HG02642 (cell line): ENCODE measurements at regions not wholly inside any gene's neighbourhood (a gene's known extent, or its start where the extent isn't known, plus 50 kb on each side); places are given as distances from the start of the nearest gene placed in this dataset.

Source experiments
- ATAC-seq: cut with Tn5 transposase; IDR thresholded peaks from one replicate; pipeline ENCODE4 v1.9.1; 2021; ENCODE audit warnings: mild to moderate bottlenecking; ENCODE audit not compliant: unreplicated experiment, poor library complexity

DNA sequence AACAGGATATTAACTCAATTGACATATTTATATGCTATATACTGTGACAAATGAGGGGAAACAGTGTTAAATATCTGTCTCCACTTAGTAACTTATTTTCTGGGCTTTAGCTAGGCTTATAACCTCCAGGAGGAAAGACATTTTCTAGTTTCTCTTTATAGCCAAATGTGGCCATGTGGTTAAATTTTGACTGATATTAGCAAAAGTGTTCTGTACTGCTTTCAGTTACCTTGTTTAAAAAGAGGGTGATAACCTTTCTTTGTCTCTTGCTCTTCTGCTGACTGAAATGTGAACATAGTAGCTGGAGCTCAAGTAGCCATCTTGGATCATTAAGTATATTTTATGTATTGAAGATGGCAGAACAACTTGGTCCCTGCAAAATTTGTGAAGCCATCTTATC, 253.7 kb downstream of the PDHA2 start:
- no peak for ATAC-seq

DNA sequence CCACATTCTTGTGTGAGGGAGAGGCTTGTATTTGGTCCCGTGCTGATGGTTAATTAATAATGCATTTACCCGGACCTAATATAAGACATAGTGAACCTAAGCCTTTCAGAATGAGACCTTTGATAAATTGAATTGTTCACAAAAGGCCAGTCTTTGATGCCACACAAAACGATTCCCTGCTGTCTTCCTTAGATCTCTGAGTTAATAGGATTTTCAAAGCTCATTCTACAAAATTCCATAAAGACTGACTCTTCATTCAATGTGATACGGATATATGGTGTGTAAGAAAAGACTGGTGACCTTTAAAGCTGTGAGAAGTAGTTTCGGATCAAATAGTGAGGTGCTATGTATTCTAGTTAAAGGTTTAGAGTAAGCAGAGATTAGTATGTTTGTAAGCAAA, 254.3 kb downstream of the PDHA2 start:
- no peak for ATAC-seq

DNA sequence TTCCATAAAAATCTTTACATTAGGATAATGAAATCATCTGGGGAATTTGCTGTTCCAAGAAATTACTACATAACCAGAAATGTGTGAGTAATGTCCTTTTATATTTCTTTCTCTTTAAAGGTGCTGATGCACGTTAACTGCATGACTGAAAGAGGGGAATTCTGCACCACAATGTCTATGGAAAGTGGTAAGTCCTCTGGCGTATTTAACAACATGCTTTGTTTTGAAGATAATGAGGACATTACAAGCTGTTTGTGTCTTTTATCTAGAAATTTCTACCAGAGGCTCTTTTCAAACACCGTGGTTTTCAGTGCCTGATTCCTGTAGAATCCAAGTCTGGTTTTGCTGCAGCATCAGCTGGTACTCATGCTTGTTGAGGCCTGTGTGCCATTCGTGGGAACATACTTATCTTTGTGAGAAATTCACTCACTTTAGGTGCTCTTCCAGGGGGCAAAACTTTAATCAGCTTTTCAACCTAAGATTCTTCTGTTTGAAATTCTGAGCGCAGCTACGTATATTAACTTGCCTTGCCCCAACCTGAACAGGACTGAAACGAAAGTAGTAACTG, 257.2 kb downstream of the PDHA2 start:
- ATAC-seq: no peak

DNA sequence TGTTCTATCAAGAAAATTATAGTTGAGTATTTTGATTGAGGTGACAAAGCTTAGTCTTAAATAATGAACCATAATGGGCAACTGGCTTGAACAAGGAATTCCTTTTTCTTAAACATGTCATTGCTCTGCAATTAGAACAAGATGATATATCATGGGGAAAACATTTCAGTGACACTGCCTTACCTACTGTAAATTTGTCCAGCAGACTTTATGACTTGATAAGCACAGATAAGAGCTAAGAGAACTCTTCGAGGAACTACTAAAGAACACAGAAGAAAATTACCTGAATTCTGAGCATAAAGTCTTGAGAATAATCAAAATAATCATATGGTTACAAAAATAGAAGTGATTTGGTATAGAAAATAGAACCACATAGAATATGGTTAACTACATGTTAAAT, 257.8 kb downstream of the PDHA2 start:
- no peak for ATAC-seq

DNA sequence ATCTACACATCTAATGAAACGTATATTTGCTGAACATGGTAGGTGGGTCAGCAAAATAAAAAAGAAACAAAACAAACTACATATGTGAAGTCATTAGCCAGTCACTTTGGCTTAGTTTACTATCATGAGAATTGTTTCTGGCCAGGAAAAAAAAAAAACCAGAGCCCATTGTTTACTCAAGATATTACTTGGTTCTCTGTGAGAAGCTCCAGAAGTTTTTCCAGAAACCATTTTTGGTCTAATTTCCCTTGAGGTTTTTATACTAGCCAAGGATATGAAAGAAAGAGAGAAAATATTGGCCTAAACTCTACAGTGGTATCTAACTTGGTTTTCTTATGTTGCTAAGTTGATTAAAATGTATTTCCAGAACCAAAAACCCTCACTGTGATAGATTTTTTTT, 259.1 kb downstream of the PDHA2 start:
- no peak for ATAC-seq

DNA sequence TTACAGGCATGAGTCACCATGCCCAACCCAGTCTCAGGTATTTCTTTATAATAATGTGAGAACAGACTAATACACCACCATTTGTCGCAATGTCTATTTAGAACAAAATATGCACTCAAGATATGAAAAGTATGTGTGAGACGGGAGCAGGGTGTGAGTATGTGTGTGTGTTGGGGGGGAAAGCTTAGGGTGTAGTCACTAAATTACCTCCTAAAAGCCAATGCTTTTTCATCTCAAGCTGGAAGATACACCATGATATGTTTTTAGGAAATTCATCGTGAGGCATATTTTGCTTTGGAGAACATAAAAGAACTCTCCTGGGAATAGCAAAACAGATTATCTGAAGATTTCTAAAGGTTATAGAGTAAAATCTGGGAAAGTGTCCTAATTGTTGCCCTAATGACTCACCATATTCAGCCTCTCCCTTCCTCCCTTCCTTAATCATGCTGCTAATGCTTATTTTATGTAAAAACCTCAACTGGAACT, 262.7 kb downstream of the PDHA2 start:
- no peak for ATAC-seq

DNA sequence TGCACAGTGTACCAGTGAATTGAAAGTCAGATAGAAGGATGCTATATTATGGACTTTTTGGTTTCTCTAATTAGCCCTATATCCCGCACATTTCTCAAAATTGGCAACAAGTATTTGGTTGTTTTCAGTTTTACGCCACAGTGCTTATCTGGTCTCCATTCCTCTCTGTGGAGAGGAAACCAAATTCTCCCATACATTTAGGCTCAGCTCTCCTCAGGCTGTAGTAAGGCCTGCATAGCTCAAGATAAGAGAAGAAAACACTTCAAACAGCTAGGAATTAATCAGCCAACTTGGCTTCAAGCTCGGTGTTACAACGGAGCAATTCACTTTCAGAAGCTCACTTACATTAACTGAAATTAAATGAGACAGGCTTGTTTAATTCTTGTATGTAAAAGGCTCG, 263.2 kb downstream of the PDHA2 start:
- ATAC-seq: no peak

DNA sequence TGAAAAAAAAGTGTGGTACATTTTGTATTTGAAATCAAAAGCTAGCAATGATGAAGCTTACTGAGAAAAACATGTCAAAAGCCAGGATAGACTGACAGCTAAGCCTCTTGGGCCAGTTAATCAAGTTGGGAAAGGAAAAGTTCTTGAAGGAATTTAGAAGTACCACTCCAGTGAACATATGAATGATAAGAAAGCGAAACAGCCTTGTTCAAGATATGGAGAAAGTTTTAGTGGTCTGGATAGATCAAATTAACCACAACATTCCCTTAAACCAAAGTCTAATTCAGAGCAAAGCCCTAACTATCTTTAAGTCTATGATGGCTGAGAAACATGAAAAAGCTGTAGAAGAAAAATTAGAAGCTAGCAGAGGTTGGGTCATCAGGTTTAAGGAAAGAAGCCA, 268.3 kb downstream of the PDHA2 start:
- no peak for ATAC-seq

DNA sequence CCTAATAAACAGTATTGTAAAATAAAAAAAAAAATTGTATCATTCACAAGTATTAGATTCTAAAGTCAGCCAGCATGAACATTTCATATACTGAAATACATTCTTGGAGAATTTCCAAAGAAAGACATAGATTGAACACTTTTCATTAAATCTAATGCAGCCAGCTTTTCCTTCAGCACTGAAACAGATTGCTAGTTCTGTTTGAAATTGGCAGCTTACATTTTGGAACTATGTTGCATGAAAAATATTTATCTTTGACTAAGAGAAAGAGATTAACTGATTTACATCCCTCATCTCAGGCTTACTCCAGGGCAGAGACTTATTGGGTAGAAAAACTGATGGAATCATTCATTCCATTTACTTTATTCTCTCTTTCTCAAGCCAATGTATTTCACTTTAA, 272.7 kb downstream of the PDHA2 start:
- no peak for ATAC-seq

DNA sequence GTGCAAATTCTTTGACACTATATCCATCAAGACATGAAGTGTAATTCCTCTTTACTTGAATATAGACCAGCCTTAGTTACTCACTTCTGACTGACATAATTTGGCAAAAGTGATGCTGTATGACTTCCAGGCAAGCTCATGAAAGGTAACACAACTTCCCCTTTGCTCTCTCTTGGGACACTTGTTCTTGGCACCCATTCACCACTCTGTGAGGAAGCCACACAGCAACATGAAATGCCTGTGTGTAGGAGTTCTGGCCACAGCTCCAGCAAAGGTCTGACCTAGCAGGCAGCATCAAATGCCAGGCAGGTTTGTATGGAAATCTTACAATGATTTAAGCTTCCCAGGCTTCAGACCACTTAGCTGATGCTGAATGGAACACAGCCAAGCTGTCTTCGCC, 280.3 kb downstream of the PDHA2 start:
- ATAC-seq: no peak

DNA sequence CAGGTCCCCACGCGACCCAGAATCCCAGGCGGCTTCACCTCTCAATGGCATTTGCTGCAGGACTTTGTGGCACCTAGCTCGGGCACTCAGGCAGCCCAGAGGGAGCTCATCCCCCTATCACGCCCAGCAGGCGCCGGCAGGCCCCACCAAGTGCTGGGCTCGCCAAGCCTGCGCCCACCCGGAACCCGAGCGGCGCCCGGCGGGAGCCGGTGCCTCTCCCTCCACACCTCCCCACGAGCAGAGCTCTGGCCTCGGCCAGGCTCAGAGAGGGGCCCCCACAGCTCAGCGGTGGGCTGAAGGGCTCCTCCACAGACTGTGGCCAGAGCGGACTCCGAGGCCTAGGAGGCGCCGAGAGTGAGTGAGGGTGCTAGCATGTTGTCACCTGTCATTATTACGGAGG, 286.3 kb downstream of the PDHA2 start:
- ATAC-seq: no peak

DNA sequence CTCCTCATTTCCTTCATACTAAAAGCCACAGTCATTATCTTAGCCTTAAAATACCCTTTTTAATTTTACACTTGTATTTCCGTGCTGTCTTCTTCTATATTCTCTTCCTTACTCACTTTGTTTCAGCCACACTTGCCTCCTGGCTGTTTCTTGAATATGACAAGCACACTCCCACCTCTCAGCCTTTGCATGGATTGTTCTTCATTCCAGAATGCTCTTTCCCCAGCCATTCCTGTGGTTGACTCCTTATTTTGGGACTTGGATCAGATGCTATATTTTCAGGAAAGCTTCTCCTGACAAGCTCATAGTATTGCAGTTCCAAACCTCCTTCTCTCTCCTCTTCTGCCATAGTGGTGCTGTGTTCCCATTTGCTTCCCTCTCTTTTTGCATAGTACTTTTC, 291.3 kb downstream of the PDHA2 start:
- ATAC-seq: no peak

DNA sequence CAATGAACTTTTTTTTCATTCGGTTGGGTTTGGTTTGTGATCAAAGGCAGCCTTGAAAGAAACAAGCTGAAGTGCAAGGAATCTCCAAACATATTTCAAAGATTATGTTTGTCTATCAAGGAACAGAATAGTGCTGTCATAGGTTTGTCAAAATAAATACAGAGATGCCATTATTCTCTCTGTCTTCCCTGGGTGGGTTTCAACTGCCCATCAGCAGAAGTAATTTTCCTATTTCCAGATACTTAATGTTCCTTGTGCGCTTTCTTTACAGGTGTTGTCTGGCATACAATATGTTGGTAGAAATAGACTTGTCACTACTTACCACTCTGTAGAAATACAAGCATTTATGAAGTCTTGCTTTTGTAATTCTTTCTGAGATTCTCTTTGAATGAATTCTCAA, 294.9 kb downstream of the PDHA2 start:
- ATAC-seq: no peak

DNA sequence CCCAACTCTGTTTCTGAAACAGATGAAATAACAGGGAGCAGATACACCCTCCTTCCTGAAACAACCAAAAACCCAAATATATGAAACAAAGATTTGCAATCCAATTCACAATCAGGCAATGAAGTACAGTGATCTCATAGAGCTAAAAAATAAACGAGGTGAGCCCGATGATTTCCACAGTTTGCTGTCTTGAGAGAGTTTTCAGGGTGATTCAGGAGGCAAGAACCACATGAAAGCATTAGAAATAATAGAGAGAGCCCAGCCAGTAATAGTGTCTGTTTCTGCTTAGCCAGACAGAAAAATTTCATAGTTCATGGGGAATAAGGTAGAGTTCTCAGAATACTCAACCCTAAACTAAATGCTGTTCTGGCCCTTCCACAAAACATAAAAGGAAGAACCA, 296.2 kb downstream of the PDHA2 start:
- ATAC-seq: no peak

DNA sequence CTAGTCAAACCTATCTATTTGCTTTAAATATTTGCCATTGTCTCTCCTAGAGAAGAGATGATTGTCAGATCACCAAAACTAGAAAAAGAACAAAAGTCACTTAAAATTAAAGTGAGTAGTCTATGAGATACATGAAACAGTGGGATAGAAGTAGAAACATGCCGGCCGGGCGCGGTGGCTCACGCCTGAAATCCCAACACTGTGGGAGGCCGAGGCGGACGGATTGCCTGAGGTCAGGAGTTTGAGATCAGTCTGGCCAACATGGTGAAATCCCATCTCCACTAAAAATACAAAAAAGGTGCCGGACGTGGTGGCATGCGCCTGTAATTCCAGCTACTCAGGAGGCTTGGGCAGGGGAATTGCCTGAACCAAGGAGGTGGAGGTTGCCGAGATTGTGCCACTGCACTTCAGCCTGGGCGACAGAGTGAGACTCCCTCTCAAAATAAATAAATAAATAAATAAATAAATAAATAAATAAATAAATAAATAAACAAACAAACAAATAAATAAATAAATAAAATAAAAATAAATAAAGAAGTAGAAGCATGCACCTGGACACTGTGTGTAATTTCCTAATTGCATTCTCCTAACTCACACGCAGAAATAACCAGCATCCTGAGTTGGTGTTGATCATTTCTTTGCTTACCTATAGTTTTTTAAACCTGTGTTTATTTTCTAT, 299.5 kb downstream of the PDHA2 start:
- ATAC-seq: no peak

DNA sequence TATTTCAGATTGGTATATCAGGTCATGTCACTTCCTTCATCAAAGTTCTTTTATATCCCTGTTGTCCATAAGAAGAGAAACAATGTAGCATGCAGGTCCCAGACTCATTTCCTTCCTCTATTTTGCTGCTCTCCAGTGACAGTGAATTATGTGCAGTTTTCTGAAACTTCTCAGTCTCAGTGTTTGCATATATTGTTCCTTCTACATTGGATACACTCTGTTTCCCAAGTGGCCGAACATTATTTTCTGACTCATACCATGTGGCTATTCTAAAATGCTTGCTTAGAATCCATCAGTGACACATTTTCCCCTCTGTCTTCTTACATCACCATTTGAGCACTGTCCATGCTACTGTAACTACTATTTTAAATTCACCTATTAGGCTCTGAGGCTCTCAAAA, 305.7 kb downstream of the PDHA2 start:
- ATAC-seq: no peak

DNA sequence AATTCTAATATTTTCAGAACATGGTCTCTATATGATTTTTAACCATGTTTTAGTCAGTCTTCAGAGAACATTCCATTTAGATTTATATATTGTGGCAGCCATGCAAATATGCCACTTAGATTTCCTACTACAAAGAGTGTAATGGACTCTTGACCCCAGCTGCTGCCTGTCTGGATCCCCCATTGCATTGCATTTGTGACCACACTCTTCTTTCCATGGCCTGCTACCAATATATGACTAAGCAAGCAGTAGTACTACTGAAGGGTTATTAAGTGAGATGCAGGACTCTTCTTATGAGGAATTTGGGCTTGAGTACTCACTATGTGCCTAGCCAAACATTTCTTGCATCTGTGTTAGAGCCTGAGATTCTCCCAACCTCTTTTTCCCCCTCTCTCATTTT, 306.8 kb downstream of the PDHA2 start:
- ATAC-seq: no peak

DNA sequence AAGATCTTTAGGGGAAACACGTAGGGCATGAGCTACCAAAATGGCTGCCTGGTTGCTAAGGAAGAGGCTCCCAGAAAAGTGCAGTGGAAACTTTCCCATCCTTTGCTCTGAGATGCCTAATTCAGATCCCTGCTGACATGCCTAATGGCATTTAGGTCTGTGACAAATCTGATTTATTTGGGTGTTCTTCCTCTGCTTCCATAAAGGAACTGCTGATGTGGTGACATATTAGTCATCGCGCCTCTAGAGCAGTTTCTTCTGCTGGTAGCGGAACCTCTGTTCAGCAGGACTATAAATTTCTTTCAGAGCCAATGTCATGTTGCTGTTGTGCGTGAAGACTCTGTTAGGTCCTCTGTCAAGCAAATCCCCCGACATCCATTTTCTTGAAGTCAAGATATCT, 310.0 kb downstream of the PDHA2 start:
- ATAC-seq: no peak

DNA sequence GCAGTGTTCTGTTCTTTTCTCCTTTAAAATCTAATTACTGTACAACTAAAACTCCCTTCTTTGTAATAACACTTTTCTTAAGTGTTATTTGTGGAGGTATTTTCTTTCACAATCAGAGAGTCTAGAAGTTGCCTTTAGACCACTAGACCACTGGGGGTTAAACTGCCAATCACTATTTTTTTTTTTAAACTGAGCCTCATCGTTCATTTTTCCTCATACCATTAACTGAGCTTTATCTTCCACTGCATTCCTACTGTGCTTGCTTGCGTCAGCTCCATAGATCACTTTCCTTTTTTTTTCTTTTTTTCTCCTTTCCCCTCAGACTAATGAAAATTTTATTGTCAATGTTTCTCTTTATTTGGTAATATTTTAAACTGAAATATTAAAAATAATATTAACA, 310.6 kb downstream of the PDHA2 start:
- no peak for ATAC-seq

DNA sequence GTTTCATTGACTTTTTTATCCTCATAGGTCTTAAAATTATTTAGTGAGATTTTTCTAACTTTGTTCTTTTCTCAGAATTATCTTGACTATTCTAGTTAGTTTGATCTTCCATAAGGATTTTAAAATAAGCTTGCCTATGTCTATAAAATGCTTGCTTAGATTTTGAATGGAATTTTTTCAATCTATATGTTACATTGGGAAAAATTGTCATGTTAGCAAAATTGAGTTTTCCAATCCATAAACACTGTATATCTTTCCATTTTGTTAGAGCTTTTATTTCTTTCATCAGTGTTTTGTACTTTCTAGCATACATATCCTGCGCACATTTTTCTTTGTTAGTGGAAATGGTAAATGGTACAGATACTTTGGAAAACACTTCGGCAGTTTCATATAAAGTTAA, 312.9 kb downstream of the PDHA2 start:
- ATAC-seq: no peak

DNA sequence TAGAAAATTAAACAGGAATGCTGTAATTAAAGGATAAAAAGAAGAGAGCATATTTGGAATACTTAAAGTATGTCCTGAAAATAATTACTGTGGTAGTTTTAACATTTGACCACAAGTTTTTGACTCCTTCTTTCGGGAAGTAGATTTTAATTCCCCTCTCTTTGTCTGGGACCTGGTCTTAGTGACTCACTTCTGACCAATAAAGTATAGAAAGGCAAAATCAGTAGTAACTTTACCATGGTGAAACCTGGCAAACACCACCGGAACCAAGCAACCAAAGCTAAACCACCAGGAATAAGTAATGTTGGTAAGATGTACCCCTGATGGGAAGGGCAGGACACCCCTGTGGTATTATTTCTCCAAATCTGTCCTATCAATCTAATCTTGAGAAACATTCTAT, 314.8 kb downstream of the PDHA2 start:
- no peak for ATAC-seq

DNA sequence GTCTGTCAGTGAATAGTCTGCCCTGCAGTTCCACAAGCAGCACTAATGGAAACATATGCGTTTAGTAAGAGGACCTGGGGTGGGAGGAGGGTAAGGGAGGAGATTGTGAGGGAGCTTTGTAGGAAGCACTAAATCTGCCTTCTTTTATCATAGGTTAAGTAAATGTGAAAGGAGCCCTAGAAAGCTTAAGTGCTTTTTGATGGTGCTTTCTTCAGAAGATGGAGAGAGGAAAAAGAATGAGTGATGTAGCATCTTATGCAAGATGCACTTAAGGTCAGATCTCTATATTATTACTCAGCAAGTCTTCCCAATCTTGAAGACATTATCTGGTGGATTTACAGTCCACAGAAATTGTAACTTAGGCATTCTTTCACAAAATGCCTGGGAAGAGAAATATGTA, 322.7 kb downstream of the PDHA2 start:
- no peak for ATAC-seq
